Activated T-cell treated with anti-CD3 and anti-CD28 coated beads for 4 hours (primary cell): ENCODE measurements at regions not wholly inside any gene's neighbourhood (a gene's known extent, or its start where the extent isn't known, plus 50 kb on each side); places are given as distances from the start of the nearest gene placed in this dataset.

Experiments
- DNase-seq: peaks from one replicate; pipeline ENCODE4 v3.0.0-alpha.2; 2020

DNA sequence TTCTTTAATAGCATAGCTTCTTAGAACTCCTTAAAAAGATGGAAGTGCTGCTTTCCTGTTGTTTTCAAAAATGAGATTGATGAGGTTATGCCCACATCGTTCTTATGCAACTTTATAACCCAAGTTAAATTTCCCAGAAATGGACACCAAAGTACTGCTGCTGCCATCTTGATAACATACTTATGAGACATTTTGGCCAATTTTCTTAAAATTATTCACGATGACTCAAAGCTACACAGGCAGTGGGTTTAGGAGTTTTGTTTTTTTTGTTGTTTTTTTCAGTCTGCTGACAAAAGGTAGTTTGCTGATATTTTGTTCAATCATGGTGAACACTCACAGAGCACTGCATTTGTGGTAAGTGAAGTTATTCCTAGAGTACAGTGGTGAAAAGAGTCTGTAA is 54.9 kb upstream of the RFC3 start:
- DNase-seq = no peak

DNA sequence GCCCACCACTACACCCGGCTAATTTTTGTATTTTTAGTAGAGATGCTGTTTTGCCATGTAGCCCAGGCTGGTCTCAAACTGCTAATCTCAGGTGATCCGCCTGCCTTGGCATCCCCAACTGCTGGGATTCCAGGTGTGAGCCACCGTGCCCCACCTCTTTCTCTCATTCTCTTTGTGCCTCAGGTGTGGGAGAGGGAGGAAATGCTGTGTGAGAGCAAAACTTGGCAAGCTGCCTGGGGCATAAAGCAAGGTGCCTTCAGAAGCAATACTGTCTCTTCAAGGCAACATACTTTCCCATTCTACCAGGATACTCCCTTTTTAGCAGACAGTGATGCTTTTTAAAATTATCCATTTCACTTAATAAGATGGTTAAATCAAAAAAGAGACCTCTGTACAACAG is 53.2 kb upstream of the RFC3 start:
- DNase-seq = no peak

DNA sequence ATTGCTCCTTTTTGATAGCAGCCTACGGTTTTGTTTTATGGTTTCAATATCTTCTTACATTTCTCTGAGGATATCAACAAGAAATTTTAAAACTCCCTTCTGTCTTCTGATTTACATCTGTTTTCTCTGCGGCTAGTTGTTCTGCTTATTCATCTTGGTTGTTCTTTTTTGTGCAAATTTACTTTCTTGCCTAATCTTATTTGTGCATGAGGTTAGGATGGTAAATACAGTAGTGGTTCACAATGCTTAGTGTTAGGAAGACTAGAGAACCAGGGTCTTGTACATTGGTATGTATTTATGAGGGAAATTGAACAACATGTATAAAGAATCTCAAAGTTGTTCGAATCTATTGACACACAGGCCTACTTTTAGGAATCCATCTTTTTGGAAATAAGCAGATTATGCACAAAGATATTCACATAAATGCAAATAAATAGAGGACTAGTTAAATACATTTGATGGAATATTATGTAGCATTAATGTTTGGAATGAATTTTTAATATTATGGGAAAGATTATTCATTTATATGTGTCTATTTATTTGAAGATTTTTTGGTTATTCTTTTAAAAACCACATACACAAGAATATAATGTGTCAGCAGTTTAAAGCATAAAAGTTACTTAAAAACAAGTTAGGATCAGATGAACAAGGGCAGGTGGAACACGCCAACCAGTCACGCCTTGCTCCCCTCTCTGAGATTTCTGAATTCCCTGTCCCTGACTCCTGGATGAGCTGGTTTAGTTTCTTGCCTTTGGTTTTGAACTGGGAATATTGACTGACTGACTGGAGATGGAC is 51.4 kb upstream of the RFC3 start:
- DNase-seq = no peak

DNA sequence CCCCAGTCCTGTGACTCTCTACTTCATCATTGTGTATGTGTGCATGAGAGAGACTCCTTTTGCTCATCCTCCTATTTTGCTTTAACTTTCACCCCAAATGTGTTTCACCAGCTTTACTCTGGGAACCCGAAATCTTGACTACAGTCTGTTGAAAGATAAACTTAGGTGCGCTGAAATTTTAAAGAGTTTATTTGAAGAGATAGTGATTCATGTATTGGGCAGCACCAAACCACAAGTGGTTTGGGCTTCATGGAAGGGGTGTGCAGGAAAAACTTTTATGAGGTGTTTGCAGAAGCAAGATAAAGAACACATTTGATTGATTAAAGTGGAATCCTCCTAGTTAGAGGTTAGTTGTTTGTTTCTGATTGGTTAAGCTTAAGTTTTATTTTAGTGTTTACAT is 50.8 kb upstream of the RFC3 start:
- DNase-seq = no peak
